H1 (cell line): ENCODE measurements at regions not wholly inside any gene's neighbourhood (a gene's known extent, or its start where the extent isn't known, plus 50 kb on each side); places are given as distances from the start of the nearest gene placed in this dataset.

Experiments used
- CTCF ChIA-PET: fragments of 300-600 bp; sonication (Branson Sonifier 250); formaldehyde crosslinking; loops from one replicate; lab custom pipeline; 2021; ENCODE audit not compliant: partially characterized antibody; lab: Charles Lee
- POLR2A ChIA-PET: fragments of 300-600 bp; sonication (Branson Sonifier 250); formaldehyde crosslinking; loops from one replicate; lab custom pipeline; 2021; ENCODE audit warnings: inconsistent platforms; ENCODE audit not compliant: partially characterized antibody; lab: Charles Lee
- DNase-seq, 2 experiments: peaks; one replicate each; pipeline versions ENCODE4 v3.0.0 to v3.0.0-alpha.2; 2010 to 2022; ENCODE audit warnings: low spot score in 2 of 2, low read depth in 1 of 2, mixed read lengths in 1 of 2
- FAIRE-seq: peaks from 2 replicates; lab custom pipeline; 2011; peaks lifted over from hg19 to GRCh38; lab: Jason Lieb, UNC
- H2AFZ ChIP-seq: 2 replicates; pipeline ENCODE4 v1.8.1; 2012; ENCODE audit warnings: low read length, inconsistent platforms
- H2AK5ac ChIP-seq: 2 replicates; pipeline ENCODE4 v1.6.1; 2013; ENCODE audit warnings: low read depth, low read length
- H2BK120ac ChIP-seq: replicated peaks from 2 replicates; pipeline ENCODE3; 2013; ENCODE audit warnings: low read depth, low read length, inconsistent platforms
- H2BK12ac ChIP-seq: 2 replicates; pipeline ENCODE4 v1.6.1; 2013; ENCODE audit warnings: low read depth, low read length
- H2BK15ac ChIP-seq: 2 replicates; pipeline ENCODE4 v1.6.1; 2013; ENCODE audit warnings: low read length
- H2BK20ac ChIP-seq: 2 replicates; pipeline ENCODE4 v1.6.1; 2013; ENCODE audit warnings: low read length
- H2BK5ac ChIP-seq: 2 replicates; pipeline ENCODE4 v1.6.1; 2013; ENCODE audit warnings: low read depth, low read length
- H3K14ac ChIP-seq: 2 replicates; pipeline ENCODE4 v1.6.1; 2013; ENCODE audit warnings: inconsistent platforms; ENCODE audit not compliant: insufficient read length
- H3K18ac ChIP-seq: 2 replicates; pipeline ENCODE4 v1.6.1; 2013; ENCODE audit warnings: low read length; ENCODE audit errors: extremely low read depth
- H3K23ac ChIP-seq: 2 replicates; pipeline ENCODE4 v1.6.1; 2013; ENCODE audit warnings: inconsistent platforms; ENCODE audit not compliant: insufficient read length
- H3K23me2 ChIP-seq: 2 replicates; pipeline ENCODE4 v1.6.1; 2013; ENCODE audit warnings: low read depth, low read length
- H3K27ac ChIP-seq: 2 replicates; pipeline ENCODE4 v1.6.1; 2011; ENCODE audit warnings: low read depth, low read length, inconsistent platforms
- H3K27me3 ChIP-seq, 4 experiments: replicated peaks in 1 of 4; 1 replicate in 1 of 4; 2 replicates in 3 of 4; pipeline versions ENCODE4 v1.6.1 to v1.8.1; 2011 to 2013; ENCODE audit warnings: low read length in 3 of 4, mild to moderate bottlenecking in 3 of 4, inconsistent platforms in 2 of 4, mixed read lengths in 2 of 4, moderate library complexity in 1 of 4; ENCODE audit not compliant: control insufficient read depth in 3 of 4, insufficient read depth in 3 of 4; ENCODE audit errors: extremely low read depth in 1 of 4
- H3K36me3 ChIP-seq, 4 experiments: 2 replicates each; pipeline versions ENCODE4 v1.6.1 to v1.8.1; 2011 to 2013; ENCODE audit warnings: mild to moderate bottlenecking in 4 of 4, low read length in 3 of 4, moderate library complexity in 2 of 4, control low read depth in 1 of 4, inconsistent platforms in 1 of 4; ENCODE audit not compliant: insufficient read depth in 4 of 4, control insufficient read depth in 2 of 4
- H3K4ac ChIP-seq: replicated peaks from 2 replicates; pipeline ENCODE3; 2013; ENCODE audit warnings: low read length, low read depth, mixed read lengths, inconsistent platforms; ENCODE audit not compliant: insufficient read length
- H3K4me1 ChIP-seq, 4 experiments: replicated peaks in 1 of 4; 1 replicate in 1 of 4; 2 replicates in 3 of 4; pipeline versions ENCODE4 v1.6.1 to v1.8.1; 2011 to 2013; ENCODE audit warnings: low read length in 3 of 4, inconsistent platforms in 2 of 4, mixed read lengths in 1 of 4; ENCODE audit not compliant: insufficient read depth in 4 of 4, control insufficient read depth in 3 of 4
- H3K4me2 ChIP-seq, 2 experiments: 2 replicates each; pipeline versions ENCODE4 v1.6.1 to v1.8.1; 2011 to 2013; ENCODE audit warnings: low read depth in 2 of 2, low read length in 2 of 2, control low read depth in 1 of 2, inconsistent platforms in 1 of 2, mild to moderate bottlenecking in 1 of 2; ENCODE audit not compliant: insufficient read depth in 1 of 2
- H3K4me3 ChIP-seq, 4 experiments: fragments of 200-600, 300-600 bp in 1 of 4; sonication (generic), shearing (Covaris generic), sonication (Bioruptor Twin) in 1 of 4; 2 replicates each; pipeline versions ENCODE4 v1.5.1 to v1.8.1; 2011 to 2016; ENCODE audit warnings: low read length in 4 of 4, low read depth in 3 of 4, control low read depth in 2 of 4, inconsistent platforms in 2 of 4, mild to moderate bottlenecking in 2 of 4, mixed read lengths in 1 of 4, moderate library complexity in 1 of 4; ENCODE audit not compliant: insufficient read depth in 2 of 4; ENCODE audit errors: extremely low read depth in 1 of 4
- H3K56ac ChIP-seq: replicated peaks from 2 replicates; pipeline ENCODE3; 2013; ENCODE audit warnings: low read depth, mild to moderate bottlenecking, mixed read lengths, low read length, inconsistent platforms; ENCODE audit not compliant: insufficient read length
- H3K79me1 ChIP-seq: 2 replicates; pipeline ENCODE4 v1.6.1; 2013; ENCODE audit warnings: low read depth, low read length, control low read depth
- H3K79me2 ChIP-seq, 2 experiments: 2 replicates each; pipeline versions ENCODE4 v1.6.1 to v1.8.1; 2012 to 2013; ENCODE audit warnings: low read length in 2 of 2, mild to moderate bottlenecking in 2 of 2, inconsistent platforms in 1 of 2; ENCODE audit not compliant: insufficient read depth in 2 of 2, control insufficient read depth in 1 of 2
- H3K9ac ChIP-seq, 4 experiments: replicated peaks in 1 of 4; 1 replicate in 1 of 4; 2 replicates in 3 of 4; pipeline versions ENCODE4 v1.6.1 to v1.8.1; 2011 to 2013; ENCODE audit warnings: low read depth in 3 of 4, low read length in 3 of 4, control low read depth in 2 of 4, mild to moderate bottlenecking in 2 of 4, moderate library complexity in 2 of 4, inconsistent platforms in 1 of 4; ENCODE audit errors: extremely low read depth in 1 of 4
- H3K9me3 ChIP-seq, 2 experiments: 2 replicates each; pipeline versions ENCODE4 v1.6.1 to v1.8.1; 2012 to 2013; ENCODE audit warnings: mild to moderate bottlenecking in 2 of 2, moderate library complexity in 2 of 2, control low read depth in 1 of 2, inconsistent platforms in 1 of 2, low read depth in 1 of 2, low read length in 1 of 2, mixed read lengths in 1 of 2; ENCODE audit not compliant: insufficient read depth in 2 of 2
- H4K20me1 ChIP-seq, 2 experiments: replicated peaks in 1 of 2; 2 replicates each; pipeline versions ENCODE3 to v1.8.1; 2011 to 2013; ENCODE audit warnings: inconsistent platforms in 2 of 2, low read length in 2 of 2, mild to moderate bottlenecking in 1 of 2; ENCODE audit not compliant: insufficient read depth in 2 of 2, control insufficient read depth in 1 of 2
- H4K5ac ChIP-seq: 2 replicates; pipeline ENCODE4 v1.6.1; 2013; ENCODE audit warnings: low read length, low read depth, mixed read lengths, inconsistent platforms; ENCODE audit not compliant: insufficient read length
- H4K8ac ChIP-seq: 2 replicates; pipeline ENCODE4 v1.8.0; 2013; ENCODE audit warnings: mild to moderate bottlenecking, moderate library complexity, low read length, inconsistent platforms; ENCODE audit not compliant: insufficient read depth; ENCODE audit errors: extremely low read depth
- H4K91ac ChIP-seq: replicated peaks from 2 replicates; pipeline ENCODE3; 2013; ENCODE audit warnings: low read length, mixed read lengths, inconsistent platforms; ENCODE audit not compliant: insufficient read length
- SP4 ChIP-seq: IDR thresholded peaks from 2 replicates; pipeline ENCODE4 v1.6.1; 2012; ENCODE audit warnings: low read length, inconsistent platforms

DNA sequence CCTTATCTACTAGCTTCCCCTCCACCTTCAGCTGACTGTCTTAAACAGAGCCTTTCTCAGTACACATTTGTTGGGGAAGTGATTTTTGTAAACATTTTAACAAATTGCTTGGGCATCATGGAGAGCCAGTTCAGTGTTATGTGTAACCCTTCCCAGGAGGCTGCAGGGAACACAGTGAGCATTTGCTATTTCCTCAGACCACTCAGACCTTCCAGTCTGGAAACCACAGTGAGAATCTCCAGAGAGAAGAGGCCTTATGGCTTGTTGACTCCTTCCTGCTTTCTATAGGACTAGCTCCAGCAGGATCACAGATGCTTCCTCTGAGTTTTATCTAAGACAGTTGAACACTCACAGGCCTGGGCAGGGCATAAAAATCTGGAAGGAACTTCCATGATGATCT, 409.8 kb upstream of the NPVF start:
- no peak overlapping the region for H3K9ac ChIP-seq
- no peak for DNase-seq
- no peak overlapping the region for H2AK5ac ChIP-seq
- no peak overlapping the region for H2BK20ac ChIP-seq
- H2BK5ac ChIP-seq = no peak overlapping the region
- H3K4me1 ChIP-seq = no peaks in the 10 kb centered on the region
- ChIA-PET CTCF (interaction anchor here (1.4 kb wide), 2 partner anchors 12 to 181 kb away, joined by 3 to 4 read pairs; no protein-coding TSS in a partner anchor), POLR2A (interaction anchor here (0.6 kb wide), 1 partner anchor 844 kb away, joined by 3 read pairs; no protein-coding TSS in a partner anchor)
- H2BK120ac ChIP-seq = no peak overlapping the region
- H3K79me1 ChIP-seq = no peaks in the 10 kb centered on the region
- H4K5ac ChIP-seq = no peak overlapping the region
- no peaks in the 10 kb centered on the region for H3K27me3 ChIP-seq
- no peak overlapping the region for H3K4me3 ChIP-seq
- no peak overlapping the region for H3K23ac ChIP-seq
- H3K23me2 ChIP-seq = no peaks in the 10 kb centered on the region
- no peak overlapping the region for H3K14ac ChIP-seq
- no peak overlapping the region for H2AFZ ChIP-seq
- H3K56ac ChIP-seq = no peak overlapping the region
- H4K20me1 ChIP-seq = no peaks in the 10 kb centered on the region
- FAIRE-seq = no peak
- no peak overlapping the region for H2BK12ac ChIP-seq
- no peaks in the 10 kb centered on the region for H3K36me3 ChIP-seq
- no peak overlapping the region for H4K91ac ChIP-seq
- H3K18ac ChIP-seq = no peak overlapping the region
- TF ChIP-seq SP4 = no peak
- H4K8ac ChIP-seq = no peak overlapping the region
- no peak overlapping the region for H3K4ac ChIP-seq
- H3K27ac ChIP-seq = no peak overlapping the region
- H2BK15ac ChIP-seq = no peak overlapping the region
- H3K9me3 ChIP-seq = no peaks in the 10 kb centered on the region
- no peaks in the 10 kb centered on the region for H3K79me2 ChIP-seq
- no peak overlapping the region for H3K4me2 ChIP-seq
